ENCODE measurements at regions not wholly inside any gene's neighbourhood (a gene's known extent, or its start where the extent isn't known, plus 50 kb on each side); places are given as distances from the start of the nearest gene placed in this dataset.

- H3K27ac ChIP-seq = no peak overlapping the region
- no peaks in the 10 kb centered on the region for H3K36me3 ChIP-seq
- no peaks in the 10 kb centered on the region for H3K4me1 ChIP-seq
- intact Hi-C loops (cut with DNase I; ENCODE audit: low total_unique reads) = no loop called here
- no peak for TF ChIP-seq POLR2A (IDR thresholded peaks at IDR 0.05)
- TF ChIP-seq POLR2AphosphoS5 (IDR thresholded peaks at IDR 0.05) = no peak
- TF ChIP-seq CTCF (IDR thresholded peaks at IDR 0.05) = no peak
- no peaks in the 10 kb centered on the region for H3K27me3 ChIP-seq
- no peak overlapping the region for H3K4me3 ChIP-seq
- DNase-seq (ENCODE audit: low spot score in 2 of 2) = no peak
- H3K9me3 ChIP-seq = no peaks in the 10 kb centered on the region
Observed at GRCh38 chr3:30989276-30990030, 95.0 kb upstream of the GADL1 start.

- no peak overlapping the region for H3K27ac ChIP-seq
- no peak overlapping the region for H3K4me3 ChIP-seq
- no peaks in the 10 kb centered on the region for H3K9me3 ChIP-seq
- H3K27me3 ChIP-seq = no peaks in the 10 kb centered on the region
- H3K4me1 ChIP-seq = no peaks in the 10 kb centered on the region
- TF ChIP-seq CTCF (IDR thresholded peaks at IDR 0.05) = no peak
- no peak for TF ChIP-seq POLR2A (IDR thresholded peaks at IDR 0.05)
- no peak for TF ChIP-seq POLR2AphosphoS5 (IDR thresholded peaks at IDR 0.05)
- intact Hi-C loops (cut with DNase I; ENCODE audit: low total_unique reads) = no loop called here
- no peak for DNase-seq (ENCODE audit: low spot score in 2 of 2)
- no peaks in the 10 kb centered on the region for H3K36me3 ChIP-seq
Observed at GRCh38 chr3:30996467-30996866, 102.0 kb upstream of the GADL1 start.

GRCh38 chr3:31002730-31003129 lies 108.3 kb upstream of the GADL1 start:
- Histone ChIP-seq H3K27me3 (no peaks in the 10 kb centered on the region), H3K4me1 (no peaks in the 10 kb centered on the region), H3K4me3 (no peak overlapping the region), H3K36me3 (no peaks in the 10 kb centered on the region), H3K9me3 (no peaks in the 10 kb centered on the region), H3K27ac (no peak overlapping the region)
- no peak for DNase-seq (ENCODE audit: low spot score in 2 of 2)
- TF ChIP-seq CTCF (IDR thresholded peaks at IDR 0.05) = no peak
- TF ChIP-seq POLR2A (IDR thresholded peaks at IDR 0.05) = no peak
- TF ChIP-seq POLR2AphosphoS5 (IDR thresholded peaks at IDR 0.05) = no peak
- intact Hi-C loops (cut with DNase I; ENCODE audit: low total_unique reads) = no loop called here

- Histone ChIP-seq H3K9me3 (no peaks in the 10 kb centered on the region), H3K4me3 (no peak overlapping the region), H3K36me3 (no peaks in the 10 kb centered on the region), H3K27me3 (no peaks in the 10 kb centered on the region), H3K27ac (no peak overlapping the region), H3K4me1 (no peaks in the 10 kb centered on the region)
- intact Hi-C loops (cut with DNase I; ENCODE audit: low total_unique reads) = no loop called here
- no peak for DNase-seq (ENCODE audit: low spot score in 2 of 2)
- no peak for TF ChIP-seq POLR2AphosphoS5 (IDR thresholded peaks at IDR 0.05)
- TF ChIP-seq CTCF (IDR thresholded peaks at IDR 0.05) = no peak
- no peak for TF ChIP-seq POLR2A (IDR thresholded peaks at IDR 0.05)
Observed at GRCh38 chr3:31004025-31004678, 109.7 kb upstream of the GADL1 start.

GRCh38 chr3:31008994-31009393 lies 114.5 kb upstream of the GADL1 start:
- Histone ChIP-seq H3K27ac (no peak overlapping the region), H3K36me3 (no peaks in the 10 kb centered on the region), H3K27me3 (no peaks in the 10 kb centered on the region), H3K4me1 (no peaks in the 10 kb centered on the region), H3K9me3 (no peaks in the 10 kb centered on the region), H3K4me3 (no peak overlapping the region)
- intact Hi-C loops (cut with DNase I; ENCODE audit: low total_unique reads) = no loop called here
- TF ChIP-seq POLR2A (IDR thresholded peaks at IDR 0.05) = no peak
- TF ChIP-seq CTCF (IDR thresholded peaks at IDR 0.05) = no peak
- TF ChIP-seq POLR2AphosphoS5 (IDR thresholded peaks at IDR 0.05) = no peak
- no peak for DNase-seq (ENCODE audit: low spot score in 2 of 2)

Measured in breast epithelium (tissue), 4 donors.